ENCODE measurements at regions not wholly inside any gene's neighbourhood (a gene's known extent, or its start where the extent isn't known, plus 50 kb on each side); places are given as distances from the start of the nearest gene placed in this dataset.

GRCh38 chr4:166635367-166635766 is 598.9 kb downstream of the SPOCK3 start:
- no peak overlapping the region for H3K4me2 ChIP-seq (ENCODE audit: unreplicated experiment)
- H3K9me3 ChIP-seq (ENCODE audit: low read depth) = no peaks in the 10 kb centered on the region
- H3K4me1 ChIP-seq (ENCODE audit: insufficient read depth) = no peaks in the 10 kb centered on the region
- no peak overlapping the region for H3K9ac ChIP-seq
- H2AFZ ChIP-seq = no peak overlapping the region
- in situ Hi-C loops (cut with MboI) = no loop called here
- no peaks in the 10 kb centered on the region for H3F3A ChIP-seq (ENCODE audit: insufficient read depth)
- H3K9me2 ChIP-seq (ENCODE audit: insufficient read depth) = no peaks in the 10 kb centered on the region
- DNase-seq = no peak
- no peaks in the 10 kb centered on the region for H3K36me3 ChIP-seq (ENCODE audit: low read depth)
- no peaks in the 10 kb centered on the region for H3K79me2 ChIP-seq (ENCODE audit: insufficient read depth)
- WGBS, 2 experiments (ENCODE audit: low coverage in 1 of 2, low lambda C conversion rate in 2 of 2, missing lambda C conversion rate in 2 of 2) = 19 to 25% methylated on average over 2 of the region's 2 CpGs
- H3K4me3 ChIP-seq = no peak overlapping the region
- H3K27me3 ChIP-seq (replicated peaks; ENCODE audit: insufficient read depth) = no peaks in the 10 kb centered on the region
- no peak for TF ChIP-seq EZH2phosphoT487 (IDR thresholded peaks at IDR 0.05; ENCODE audit: insufficient read depth, low read depth)
- no peak for TF ChIP-seq EZH2 (IDR thresholded peaks at IDR 0.05; ENCODE audit: insufficient read depth, poor library complexity, severe bottlenecking)
- no peak overlapping the region for H3K27ac ChIP-seq
- no peaks in the 10 kb centered on the region for H4K20me1 ChIP-seq (ENCODE audit: insufficient read depth)

- H3K79me2 ChIP-seq (ENCODE audit: insufficient read depth) = no peaks in the 10 kb centered on the region
Measured at GRCh38 chr4:166637816-166638215, 596.5 kb downstream of the SPOCK3 start.

GRCh38 chr4:166655231-166655630 is 579.1 kb downstream of the SPOCK3 start:
- Histone ChIP-seq H3K4me1 (ENCODE audit: insufficient read depth) (no peaks in the 10 kb centered on the region), H3K27ac (no peak overlapping the region), H3K9ac (no peak overlapping the region), H4K20me1 (ENCODE audit: insufficient read depth) (no peaks in the 10 kb centered on the region), H3K36me3 (ENCODE audit: low read depth) (no peaks in the 10 kb centered on the region), H2AFZ (no peak overlapping the region), H3K9me3 (ENCODE audit: low read depth) (peaks cover 2% of the 10 kb centered on the region), H3K9me2 (ENCODE audit: insufficient read depth) (no peaks in the 10 kb centered on the region), H3K79me2 (ENCODE audit: insufficient read depth) (no peaks in the 10 kb centered on the region), H3K4me2 (ENCODE audit: unreplicated experiment) (no peak overlapping the region), H3K4me3 (no peak overlapping the region), H3F3A (ENCODE audit: insufficient read depth) (no peaks in the 10 kb centered on the region), H3K27me3 (replicated peaks; ENCODE audit: insufficient read depth) (no peaks in the 10 kb centered on the region)
- TF ChIP-seq EZH2 (IDR thresholded peaks at IDR 0.05; ENCODE audit: insufficient read depth, poor library complexity, severe bottlenecking) (no peak), EZH2phosphoT487 (IDR thresholded peaks at IDR 0.05; ENCODE audit: insufficient read depth, low read depth) (no peak)
- no peak for DNase-seq
- 3 to 12% methylated on average over 1 of the region's 1 CpG for WGBS, 2 experiments (ENCODE audit: low coverage in 1 of 2, low lambda C conversion rate in 2 of 2, missing lambda C conversion rate in 2 of 2)
- in situ Hi-C loops (cut with MboI) = no loop called here

More at GRCh38 chr4:166637816-166638215, 596.5 kb downstream of the SPOCK3 start:
- no peak overlapping the region for H3K27ac ChIP-seq
- H3K9ac ChIP-seq = no peak overlapping the region
- H3F3A ChIP-seq (ENCODE audit: insufficient read depth) = no peaks in the 10 kb centered on the region
- TF ChIP-seq EZH2 (IDR thresholded peaks at IDR 0.05; ENCODE audit: insufficient read depth, poor library complexity, severe bottlenecking) (no peak), EZH2phosphoT487 (IDR thresholded peaks at IDR 0.05; ENCODE audit: insufficient read depth, low read depth) (no peak)
- no peaks in the 10 kb centered on the region for H3K27me3 ChIP-seq (replicated peaks; ENCODE audit: insufficient read depth)
- WGBS, 2 experiments (ENCODE audit: low coverage in 1 of 2, low lambda C conversion rate in 2 of 2, missing lambda C conversion rate in 2 of 2) = 0 to 15% methylated on average over 2 of the region's 2 CpGs
- no peak overlapping the region for H2AFZ ChIP-seq
- no peaks in the 10 kb centered on the region for H3K36me3 ChIP-seq (ENCODE audit: low read depth)
- no peaks in the 10 kb centered on the region for H4K20me1 ChIP-seq (ENCODE audit: insufficient read depth)
- DNase-seq = no peak
- no peak overlapping the region for H3K4me3 ChIP-seq
- H3K4me2 ChIP-seq (ENCODE audit: unreplicated experiment) = no peak overlapping the region
- H3K9me2 ChIP-seq (ENCODE audit: insufficient read depth) = no peaks in the 10 kb centered on the region
- no peaks in the 10 kb centered on the region for H3K4me1 ChIP-seq (ENCODE audit: insufficient read depth)
- in situ Hi-C loops (cut with MboI) = no loop called here
- H3K9me3 ChIP-seq (ENCODE audit: low read depth) = no peaks in the 10 kb centered on the region

- no peaks in the 10 kb centered on the region for H3K36me3 ChIP-seq (ENCODE audit: low read depth)
- H3K27me3 ChIP-seq (replicated peaks; ENCODE audit: insufficient read depth) = no peaks in the 10 kb centered on the region
- H3F3A ChIP-seq (ENCODE audit: insufficient read depth) = no peaks in the 10 kb centered on the region
- no peaks in the 10 kb centered on the region for H3K4me1 ChIP-seq (ENCODE audit: insufficient read depth)
- WGBS, 2 experiments (ENCODE audit: low coverage in 1 of 2, low lambda C conversion rate in 2 of 2, missing lambda C conversion rate in 2 of 2) = 41 to 48% methylated on average over 5 of the region's 5 CpGs
- no peaks in the 10 kb centered on the region for H3K9me2 ChIP-seq (ENCODE audit: insufficient read depth)
- H4K20me1 ChIP-seq (ENCODE audit: insufficient read depth) = no peaks in the 10 kb centered on the region
- no peak overlapping the region for H2AFZ ChIP-seq
- no peak for DNase-seq
- peaks cover 2% of the 10 kb centered on the region for H3K9me3 ChIP-seq (ENCODE audit: low read depth)
- H3K27ac ChIP-seq = no peak overlapping the region
- no peak for TF ChIP-seq EZH2phosphoT487 (IDR thresholded peaks at IDR 0.05; ENCODE audit: insufficient read depth, low read depth)
- TF ChIP-seq EZH2 (IDR thresholded peaks at IDR 0.05; ENCODE audit: insufficient read depth, poor library complexity, severe bottlenecking) = no peak
- no peak overlapping the region for H3K4me2 ChIP-seq (ENCODE audit: unreplicated experiment)
- H3K9ac ChIP-seq = no peak overlapping the region
- in situ Hi-C loops (cut with MboI) = no loop called here
- H3K4me3 ChIP-seq = no peak overlapping the region
- H3K79me2 ChIP-seq (ENCODE audit: insufficient read depth) = no peaks in the 10 kb centered on the region
Measured at GRCh38 chr4:166655705-166656104, 578.6 kb downstream of the SPOCK3 start.

- H3K9ac ChIP-seq = no peak overlapping the region
- H3K9me3 ChIP-seq (ENCODE audit: low read depth) = peaks cover 2% of the 10 kb centered on the region
- H3F3A ChIP-seq (ENCODE audit: insufficient read depth) = no peaks in the 10 kb centered on the region
- H2AFZ ChIP-seq = no peak overlapping the region
- in situ Hi-C loops (cut with MboI) = no loop called here
- TF ChIP-seq EZH2 (IDR thresholded peaks at IDR 0.05; ENCODE audit: insufficient read depth, poor library complexity, severe bottlenecking) = no peak
- TF ChIP-seq EZH2phosphoT487 (IDR thresholded peaks at IDR 0.05; ENCODE audit: insufficient read depth, low read depth) = no peak
- H3K9me2 ChIP-seq (ENCODE audit: insufficient read depth) = no peaks in the 10 kb centered on the region
- 10 to 12% methylated on average over 3 of the region's 3 CpGs for WGBS, 2 experiments (ENCODE audit: low coverage in 1 of 2, low lambda C conversion rate in 2 of 2, missing lambda C conversion rate in 2 of 2)
- no peaks in the 10 kb centered on the region for H3K4me1 ChIP-seq (ENCODE audit: insufficient read depth)
- H4K20me1 ChIP-seq (ENCODE audit: insufficient read depth) = no peaks in the 10 kb centered on the region
- H3K36me3 ChIP-seq (ENCODE audit: low read depth) = no peaks in the 10 kb centered on the region
- H3K4me2 ChIP-seq (ENCODE audit: unreplicated experiment) = no peak overlapping the region
- no peak for DNase-seq
- H3K27ac ChIP-seq = no peak overlapping the region
- no peaks in the 10 kb centered on the region for H3K27me3 ChIP-seq (replicated peaks; ENCODE audit: insufficient read depth)
- no peaks in the 10 kb centered on the region for H3K79me2 ChIP-seq (ENCODE audit: insufficient read depth)
- H3K4me3 ChIP-seq = no peak overlapping the region
Measured at GRCh38 chr4:166657261-166657660, 577.0 kb downstream of the SPOCK3 start.

All from GM23248 (cell line).